ENCODE measurements at regions not wholly inside any gene's neighbourhood (a gene's known extent, or its start where the extent isn't known, plus 50 kb on each side); places are given as distances from the start of the nearest gene placed in this dataset.

- H3K4me3 ChIP-seq (ENCODE audit: low read length) = no peak overlapping the region
- H2AFZ ChIP-seq (ENCODE audit: low read length) = no peak overlapping the region
- peaks cover 37% of the 10 kb centered on the region for H3K27me3 ChIP-seq (ENCODE audit: low read length)
- intact Hi-C loops (cut with micrococcal nuclease) = no loop called here
- H3K79me2 ChIP-seq (ENCODE audit: low read length) = no peaks in the 10 kb centered on the region
- BruUV-seq (replicated peaks) = no TSS peak
- no peaks in the 10 kb centered on the region for H3K36me3 ChIP-seq (ENCODE audit: low read depth, low read length)
- no peak overlapping the region for H3K9ac ChIP-seq (ENCODE audit: low read length)
- peaks cover 7% of the 10 kb centered on the region; the same call in 1 of the 2 replicates for H3K9me3 ChIP-seq (ENCODE audit: low read length)
- DNase-seq (no peak), ATAC-seq (no peak)
- no peak overlapping the region for H3K4me2 ChIP-seq (ENCODE audit: low read length)
- H4K20me1 ChIP-seq (ENCODE audit: low read length) = no peaks in the 10 kb centered on the region
- ChIA-PET CTCF (no interaction called here), POLR2A (ENCODE audit: unreplicated experiment) (no interaction called here)
- peaks cover 4% of the 10 kb centered on the region; the same call in 1 of the 2 replicates for H3K9me2 ChIP-seq (replicated peaks; ENCODE audit: low read length)
- TF ChIP-seq CTCF (conservative IDR thresholded peaks at IDR 0.05; ENCODE audit: low read depth, low read length) (no peak), EZH2phosphoT487 (IDR thresholded peaks at IDR 0.05; ENCODE audit: borderline replicate concordance, low read length) (no peak), EZH2 (IDR thresholded peaks at IDR 0.05; ENCODE audit: low read length, unreplicated experiment) (no peak)
- no peaks in the 10 kb centered on the region for H3F3A ChIP-seq (ENCODE audit: low read length, unreplicated experiment)
- H3K27ac ChIP-seq (ENCODE audit: low read length) = no peak overlapping the region
- no peaks in the 10 kb centered on the region for H3K4me1 ChIP-seq (ENCODE audit: insufficient read depth, low read length)
These were observed 461.5 kb upstream of the PROX1 start for GRCh38 chr1:213526306-213526705.

- TF ChIP-seq CTCF (conservative IDR thresholded peaks at IDR 0.05; ENCODE audit: low read depth, low read length) (no peak), EZH2phosphoT487 (IDR thresholded peaks at IDR 0.05; ENCODE audit: borderline replicate concordance, low read length) (no peak), EZH2 (IDR thresholded peaks at IDR 0.05; ENCODE audit: low read length, unreplicated experiment) (no peak)
- Histone ChIP-seq H3K9ac (ENCODE audit: low read length) (no peak overlapping the region), H3K27ac (ENCODE audit: low read length) (no peak overlapping the region), H3K9me3 (ENCODE audit: low read length) (no peaks in the 10 kb centered on the region; the same call in 1 of the 2 replicates), H3K79me2 (ENCODE audit: low read length) (no peaks in the 10 kb centered on the region), H3F3A (ENCODE audit: low read length, unreplicated experiment) (no peaks in the 10 kb centered on the region), H3K36me3 (ENCODE audit: low read depth, low read length) (no peaks in the 10 kb centered on the region), H3K4me3 (ENCODE audit: low read length) (no peak overlapping the region), H2AFZ (ENCODE audit: low read length) (no peak overlapping the region), H4K20me1 (ENCODE audit: low read length) (no peaks in the 10 kb centered on the region), H3K9me2 (replicated peaks; ENCODE audit: low read length) (peaks cover 4% of the 10 kb centered on the region; the same call in 1 of the 2 replicates), H3K4me1 (ENCODE audit: insufficient read depth, low read length) (no peaks in the 10 kb centered on the region), H3K27me3 (ENCODE audit: low read length) (peaks cover 36% of the 10 kb centered on the region; the same call in 1 of the 2 replicates), H3K4me2 (ENCODE audit: low read length) (no peak overlapping the region)
- CTCF ChIA-PET = no interaction called here
- BruUV-seq (replicated peaks) = no TSS peak
- POLR2A ChIA-PET (ENCODE audit: unreplicated experiment) = no interaction called here
- DNase-seq = no peak
- intact Hi-C loops (cut with micrococcal nuclease) = no loop called here
- ATAC-seq = no peak
These were observed 457.0 kb upstream of the PROX1 start for GRCh38 chr1:213530611-213531320.

Data from PC-3 (cell line).